HG02884 (cell line): ENCODE measurements at regions not wholly inside any gene's neighbourhood (a gene's known extent, or its start where the extent isn't known, plus 50 kb on each side); places are given as distances from the start of the nearest gene placed in this dataset.
A peak's percentile ranks its signal among the peaks of the same experiment; 100 is the strongest.
"Not testable (repeated sequence)": the region's sequence is repeated elsewhere in the genome, so short reads cannot be mapped to it uniquely, and the experiment has no call there.

ENCODE experiments used
- ATAC-seq: cut with Tn5 transposase; IDR thresholded peaks from one replicate; pipeline ENCODE4 v1.9.1; 2021; ENCODE audit warnings: mild to moderate bottlenecking, moderate library complexity; ENCODE audit not compliant: unreplicated experiment

DNA sequence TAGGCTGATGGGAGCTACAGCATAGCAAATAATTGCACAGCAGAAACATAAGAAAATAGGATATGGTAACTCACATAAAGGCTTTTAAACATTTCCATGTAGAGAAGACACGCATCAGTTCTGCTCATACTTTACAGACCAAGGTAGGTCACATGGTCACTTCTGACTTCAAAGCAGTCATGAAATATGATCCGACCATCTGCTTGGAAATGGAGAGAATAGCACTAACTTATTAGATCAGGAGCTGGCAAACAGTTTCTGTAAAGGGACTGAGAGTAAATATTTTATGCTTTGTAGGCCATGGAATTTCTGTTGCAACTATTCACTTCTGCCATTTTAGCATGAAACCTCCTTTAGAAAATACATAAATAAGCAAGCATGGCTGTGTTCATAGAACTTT lies 936.6 kb upstream of the FANCL start:
- no peak for ATAC-seq

DNA sequence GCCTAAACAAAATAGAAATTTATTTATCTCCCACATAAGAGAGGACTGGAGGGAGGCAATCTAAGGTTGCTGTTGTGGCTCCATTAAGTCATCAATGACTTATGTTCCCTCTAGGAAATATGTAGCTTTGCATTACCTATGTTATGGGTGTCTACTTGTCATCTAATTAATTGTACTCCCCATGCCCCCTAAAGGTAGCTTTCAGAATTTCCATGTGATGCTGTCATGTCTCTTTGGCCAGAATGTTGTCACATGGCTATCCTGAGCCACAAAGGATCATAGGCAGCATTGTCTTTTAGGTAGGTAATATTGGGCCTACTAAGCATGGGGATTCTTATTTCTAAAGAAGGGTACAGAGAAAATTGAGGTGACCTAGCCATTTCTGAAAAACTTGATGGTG lies 935.6 kb upstream of the FANCL start:
- peak; percentile 54 for ATAC-seq

DNA sequence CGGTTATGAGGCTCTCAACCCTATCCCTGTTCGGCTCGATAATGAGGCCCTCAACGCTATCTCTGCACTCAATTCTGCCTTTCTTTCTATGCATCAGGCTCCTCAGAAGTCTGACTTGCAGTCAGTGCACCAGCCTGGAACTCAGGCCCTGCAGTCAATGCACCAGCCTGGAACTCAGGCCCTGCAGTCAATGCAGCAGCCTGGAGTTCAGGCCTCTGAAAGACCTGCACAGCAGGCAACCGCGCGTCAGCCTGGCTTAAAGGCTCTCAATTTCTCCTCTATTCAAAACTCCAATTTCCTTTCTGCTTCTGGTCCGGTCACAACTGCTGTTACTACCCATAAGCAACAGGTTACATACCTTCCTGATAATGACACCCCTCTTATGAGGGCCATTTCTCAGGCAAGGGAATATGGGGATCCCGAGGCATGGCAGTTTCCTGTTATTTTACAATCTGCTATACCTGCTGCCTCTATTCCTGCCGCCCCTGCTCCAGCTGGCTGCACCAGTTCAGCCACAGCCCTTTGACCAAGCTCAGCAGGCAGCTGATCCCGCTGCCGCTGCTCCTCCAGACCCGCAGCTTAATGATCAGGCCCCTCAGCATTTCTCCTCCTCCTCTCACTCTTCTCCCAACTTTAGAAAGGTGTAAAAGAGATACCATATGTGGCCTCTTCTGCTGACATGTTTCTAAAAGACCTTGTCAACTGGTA lies 933.6 kb upstream of the FANCL start:
- ATAC-seq: no peak

- ATAC-seq: no peak
These were observed 932.2 kb upstream of the FANCL start for GRCh38 chr2:59173325-59173724.

DNA sequence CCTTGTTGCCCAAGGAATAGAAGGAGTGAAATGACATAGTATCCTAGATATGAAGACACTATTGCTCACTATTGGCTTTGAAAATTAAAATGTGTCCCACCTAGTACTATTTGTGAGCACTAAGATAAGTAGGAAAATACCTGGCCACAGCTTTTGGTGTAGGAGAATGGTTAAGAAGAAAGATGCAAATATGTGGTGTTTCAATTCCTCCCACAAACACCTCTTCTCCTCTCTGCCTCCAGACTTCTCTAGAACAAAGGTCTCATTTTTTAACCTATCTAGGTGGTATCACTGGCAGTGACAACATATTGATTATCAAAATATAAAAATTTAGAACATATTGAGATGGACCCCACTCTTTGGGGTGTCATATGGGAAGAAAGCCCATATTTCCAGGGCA lies 929.9 kb upstream of the FANCL start:
- peak; percentile 55 for ATAC-seq

DNA sequence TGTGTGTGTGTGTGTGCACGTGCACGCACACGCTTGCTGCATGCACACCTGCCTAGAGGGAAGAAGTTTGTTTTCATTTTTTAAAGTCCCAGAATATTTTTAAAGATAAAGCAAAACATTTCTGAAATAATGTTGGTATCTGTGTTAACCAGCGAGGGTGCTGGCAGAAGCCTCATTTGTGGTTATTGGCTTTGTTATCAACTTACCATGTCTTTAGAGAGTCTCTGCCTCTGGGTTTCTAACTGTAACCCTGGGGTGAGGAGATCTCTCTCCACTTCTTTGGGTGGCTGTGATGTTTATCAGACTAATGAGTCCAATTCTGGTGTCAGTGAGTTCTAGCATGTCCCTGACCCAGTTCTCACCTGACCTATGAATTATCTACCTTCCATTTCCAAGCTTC lies 927.6 kb upstream of the FANCL start:
- no peak for ATAC-seq

DNA sequence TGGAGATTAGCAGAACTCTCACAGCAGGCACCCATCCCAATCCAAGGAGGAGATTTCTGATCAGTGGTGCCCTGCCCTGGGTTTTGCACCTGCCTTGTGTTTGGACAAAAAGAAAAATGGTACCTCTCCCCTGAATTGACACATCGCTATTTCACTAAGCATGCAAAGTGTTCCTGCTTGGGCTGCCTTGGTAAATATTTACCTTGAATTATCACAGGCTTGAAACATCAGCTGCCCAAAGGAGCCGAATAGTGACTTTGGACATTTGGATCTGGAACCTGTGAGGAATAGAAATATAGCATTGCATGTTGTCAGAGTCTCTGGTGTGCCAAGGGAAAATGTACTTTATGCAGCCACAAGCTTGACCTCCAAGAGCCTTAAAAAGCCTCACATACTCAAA lies 926.4 kb upstream of the FANCL start:
- no peak for ATAC-seq

GRCh38 chr2:59157908-59158307 lies 916.8 kb upstream of the FANCL start:
- ATAC-seq: not testable (repeated sequence)

DNA sequence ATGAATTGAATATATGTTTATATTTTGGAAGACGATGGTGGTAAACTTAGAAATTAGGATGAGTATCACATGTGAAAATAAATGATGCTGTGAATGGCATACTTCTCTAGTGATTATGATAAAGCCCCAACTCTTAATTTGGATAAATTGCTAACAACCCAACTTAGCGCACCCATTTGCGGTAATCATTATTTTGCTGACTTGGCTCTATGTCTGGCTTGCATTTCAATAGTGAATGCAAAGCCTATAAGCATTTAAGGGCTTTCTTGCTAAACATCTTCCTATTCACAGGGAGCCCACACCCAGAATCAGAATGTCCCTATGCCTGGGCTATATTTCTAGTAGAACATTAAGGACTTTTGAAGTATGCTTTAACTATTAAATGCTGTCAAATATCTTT lies 910.7 kb upstream of the FANCL start:
- no peak for ATAC-seq

DNA sequence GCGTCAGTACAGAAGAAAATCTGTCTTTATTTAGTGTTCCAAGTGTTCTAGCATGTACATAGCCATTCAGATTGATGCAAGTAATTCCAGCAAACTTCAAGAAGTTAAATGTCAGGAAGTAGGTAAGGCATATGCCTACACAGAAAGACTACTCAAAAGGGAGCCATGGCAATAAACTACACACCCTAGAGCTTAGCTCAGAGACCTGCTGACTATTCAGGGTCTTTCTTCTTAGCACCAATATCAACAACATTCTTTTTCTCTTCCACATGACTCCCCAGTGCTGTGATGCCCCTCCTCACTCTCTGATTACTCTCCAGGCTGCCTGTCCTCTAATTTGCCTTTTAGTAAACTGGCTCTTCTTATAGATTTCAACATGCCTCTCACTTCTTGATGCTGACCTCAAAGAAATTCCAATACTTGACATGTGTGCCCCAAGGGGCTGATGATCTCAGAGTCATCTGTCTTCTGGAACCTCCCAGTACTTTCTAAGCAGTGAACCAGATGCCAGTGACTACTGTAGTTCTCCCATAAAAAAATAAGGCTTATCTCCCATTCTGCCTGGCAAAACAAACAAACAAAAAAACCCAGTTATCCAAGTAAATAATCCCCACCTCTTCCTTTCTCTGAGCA lies 909.2 kb upstream of the FANCL start:
- no peak for ATAC-seq

DNA sequence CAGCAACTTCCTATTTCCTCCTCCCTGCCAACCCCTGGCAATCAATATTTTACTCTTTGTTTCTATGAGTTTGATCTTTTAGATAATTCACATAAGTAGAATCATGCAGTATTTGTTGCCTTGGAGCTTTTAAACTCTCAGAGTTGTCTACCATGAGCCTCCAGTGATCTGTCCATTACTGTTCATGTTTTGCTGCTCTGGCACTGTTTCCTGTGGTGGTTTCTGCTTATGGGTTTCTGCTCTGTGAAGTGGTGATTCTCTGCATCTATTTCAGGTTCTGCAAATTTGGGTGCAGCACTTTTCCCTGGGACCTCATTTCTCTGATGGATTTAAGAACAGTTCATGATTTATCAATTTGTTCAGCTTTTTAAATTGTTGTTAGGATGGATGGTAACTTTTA lies 908.1 kb upstream of the FANCL start:
- ATAC-seq: no peak

- ATAC-seq: no peak
These were observed 871.1 kb upstream of the FANCL start for GRCh38 chr2:59112258-59112657.

- ATAC-seq: no peak
These were observed 855.8 kb upstream of the FANCL start for GRCh38 chr2:59096973-59097372.

- ATAC-seq: no peak
These were observed 852.4 kb upstream of the FANCL start for GRCh38 chr2:59093571-59093970.

DNA sequence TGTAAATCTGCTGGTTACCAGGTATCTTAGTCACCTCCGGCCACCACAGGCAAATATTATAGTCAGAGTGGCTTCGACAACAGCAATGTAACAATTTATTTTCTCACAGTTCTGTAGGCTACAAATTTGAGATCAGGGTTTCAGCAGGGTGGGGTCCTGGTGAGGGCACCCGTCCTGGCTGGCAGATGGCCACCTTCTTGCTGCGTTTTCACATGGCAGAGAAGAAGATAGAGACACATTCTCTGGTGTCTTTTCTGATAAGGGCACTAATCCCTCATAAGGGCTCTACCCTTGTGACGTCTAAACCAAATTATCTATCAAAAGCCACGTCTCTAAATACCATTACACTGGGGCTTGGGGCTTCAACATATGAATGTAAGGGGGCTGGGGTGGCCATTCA lies 843.2 kb upstream of the FANCL start:
- ATAC-seq: no peak

DNA sequence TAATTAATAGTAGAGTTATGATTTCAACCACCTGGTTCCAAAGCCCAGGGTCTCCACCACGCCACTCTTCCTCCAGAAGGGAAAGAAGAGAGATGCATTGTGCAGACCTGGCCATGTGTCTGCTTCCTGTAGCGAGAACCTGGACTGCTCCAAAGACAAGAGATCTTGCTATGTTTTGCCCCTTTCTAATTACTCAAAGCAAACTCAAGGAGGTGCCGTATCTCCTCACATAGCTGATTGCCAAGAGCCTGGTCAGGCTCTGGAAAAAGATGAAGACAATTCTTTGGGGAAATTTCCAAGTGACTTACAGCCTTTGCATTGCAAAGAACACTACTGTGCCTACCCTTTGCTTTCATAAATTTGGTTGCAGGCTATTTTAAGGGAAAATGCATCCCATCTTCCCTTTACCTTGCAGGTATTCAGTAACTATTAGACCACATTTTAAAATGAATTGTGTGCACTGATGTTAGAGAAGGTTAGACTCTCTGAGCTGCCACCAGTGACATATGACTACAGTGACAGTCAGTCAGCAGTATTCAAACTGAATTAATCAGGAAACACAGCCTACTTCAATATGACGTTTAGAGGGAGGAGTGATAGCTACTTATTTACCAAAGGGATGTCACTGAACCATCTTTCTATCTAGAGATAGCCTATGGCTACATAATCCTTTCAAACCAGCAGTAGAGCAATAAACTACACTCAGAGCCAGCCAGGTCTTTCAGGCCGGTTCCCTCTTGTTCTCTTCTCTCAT lies 842.1 kb upstream of the FANCL start:
- ATAC-seq: no peak

GRCh38 chr2:59082657-59083056 lies 841.5 kb upstream of the FANCL start:
- ATAC-seq: no peak

DNA sequence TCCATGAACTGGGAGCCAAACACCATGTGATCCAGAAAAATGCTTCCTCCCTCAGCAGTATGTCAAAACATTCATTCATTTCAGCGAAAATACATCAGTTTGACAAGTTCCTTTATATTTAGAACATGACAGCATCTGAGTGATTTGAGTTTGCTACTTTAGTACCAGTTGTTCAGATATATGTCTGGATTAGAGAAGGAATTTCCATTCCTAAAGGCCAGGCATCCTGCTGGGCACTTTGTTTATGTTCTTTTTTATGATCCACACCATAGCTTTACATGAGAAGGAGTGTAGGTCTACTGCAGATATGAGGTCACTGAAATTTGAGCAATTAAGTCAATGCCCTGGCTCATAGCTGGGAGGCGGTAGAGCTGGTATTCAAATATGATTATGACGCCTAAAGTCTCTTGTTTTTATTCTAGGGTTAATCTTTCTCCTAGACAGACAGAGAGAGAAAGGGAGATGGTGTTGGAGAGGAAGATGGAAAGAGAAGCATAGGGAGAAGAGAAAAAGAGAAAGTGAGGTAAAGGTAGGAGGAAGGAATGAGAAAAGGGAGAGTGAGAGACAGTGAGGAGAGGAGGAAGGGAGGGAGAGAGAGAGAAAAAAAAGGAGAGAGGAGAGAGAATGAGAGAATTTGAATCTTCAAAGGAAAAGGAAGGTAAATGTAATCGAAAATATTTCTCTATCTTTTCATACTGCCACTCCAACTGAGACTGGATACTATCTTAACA lies 839.5 kb upstream of the FANCL start:
- no peak for ATAC-seq

DNA sequence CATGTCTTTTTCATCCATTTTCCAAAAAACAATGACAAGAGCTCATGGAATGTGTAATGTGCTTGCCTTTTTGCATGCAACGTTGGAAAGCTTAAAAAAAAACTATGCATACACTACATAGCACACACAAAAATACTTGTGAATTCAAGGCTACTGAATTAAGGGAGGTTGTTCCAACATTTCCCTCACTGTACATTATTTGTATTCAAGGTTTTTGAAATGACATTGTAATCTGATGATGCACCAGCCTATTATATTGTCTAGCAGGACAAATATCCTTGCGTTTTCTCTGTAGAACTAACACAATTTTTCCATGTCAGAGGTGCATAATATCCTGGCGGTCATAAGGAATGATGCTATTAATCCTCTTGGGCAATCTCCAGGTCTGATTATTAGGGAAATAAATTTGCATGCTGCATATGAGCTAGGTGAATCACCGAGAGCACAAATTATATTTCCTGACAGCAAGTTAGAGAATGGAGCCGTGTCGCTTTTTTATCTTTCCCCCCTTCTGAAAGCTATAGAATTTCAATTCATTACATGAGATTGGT lies 836.9 kb upstream of the FANCL start:
- no peak for ATAC-seq

GRCh38 chr2:59077026-59077725 lies 836.1 kb upstream of the FANCL start:
- no peak for ATAC-seq
